Nephron (organoid): ENCODE measurements at regions not wholly inside any gene's neighbourhood (a gene's known extent, or its start where the extent isn't known, plus 50 kb on each side); places are given as distances from the start of the nearest gene placed in this dataset.
A peak's percentile ranks its signal among the peaks of the same experiment; 100 is the strongest.

ENCODE experiments used
- H3K27ac Mint-ChIP-seq, 3 experiments: 2 replicates each; pipeline ENCODE4 v1.8.0; 2020; ENCODE audit warnings: mixed read lengths in 3 of 3, mild to moderate bottlenecking in 2 of 3, moderate library complexity in 1 of 3
- H3K27me3 Mint-ChIP-seq: 2 replicates; pipeline ENCODE4 v1.8.0; 2021; ENCODE audit warnings: low read depth, mild to moderate bottlenecking, moderate library complexity, mixed read lengths
- H3K36me3 Mint-ChIP-seq: 2 replicates; pipeline ENCODE4 v1.8.0; 2020; ENCODE audit warnings: low read depth, mixed read lengths
- H3K4me1 Mint-ChIP-seq: 2 replicates; pipeline ENCODE4 v1.8.0; 2020; ENCODE audit warnings: mixed read lengths
- H3K4me3 Mint-ChIP-seq, 3 experiments: 2 replicates each; pipeline ENCODE4 v1.8.0; 2020; ENCODE audit warnings: mild to moderate bottlenecking in 3 of 3, mixed read lengths in 3 of 3, moderate library complexity in 2 of 3
- H3K9me3 Mint-ChIP-seq: 2 replicates; pipeline ENCODE4 v1.8.0; 2020; ENCODE audit warnings: mixed read lengths
- CTCF ChIP-seq, 3 experiments: fragments of 200-600 bp; sonication (generic); IDR thresholded peaks; one replicate each; pipeline ENCODE4 v1.5.0; 2021; ENCODE audit warnings: antibody characterized with exemption in 3 of 3; ENCODE audit not compliant: unreplicated experiment in 3 of 3

GRCh38 chr18:75553021-75553420 is 125.5 kb upstream of the SMIM21 start:
- no peak for TF ChIP-seq CTCF (IDR thresholded peaks at IDR 0.05; ENCODE audit: unreplicated experiment in 3 of 3)
- no peaks in the 10 kb centered on the region for H3K36me3 Mint-ChIP-seq
- no peak overlapping the region for H3K4me3 Mint-ChIP-seq
- peaks cover 40% of the 10 kb centered on the region for H3K4me1 Mint-ChIP-seq
- H3K27me3 Mint-ChIP-seq = peaks cover 6% of the 10 kb centered on the region
- no peak overlapping the region for H3K27ac Mint-ChIP-seq
- H3K9me3 Mint-ChIP-seq = no peaks in the 10 kb centered on the region

GRCh38 chr18:75551071-75551470 is 123.6 kb upstream of the SMIM21 start:
- no peak for TF ChIP-seq CTCF (IDR thresholded peaks at IDR 0.05; ENCODE audit: unreplicated experiment in 3 of 3)
- no peaks in the 10 kb centered on the region for H3K36me3 Mint-ChIP-seq
- H3K4me3 Mint-ChIP-seq = no peak overlapping the region
- peaks cover 36% of the 10 kb centered on the region for H3K4me1 Mint-ChIP-seq
- H3K9me3 Mint-ChIP-seq = no peaks in the 10 kb centered on the region
- peaks cover 6% of the 10 kb centered on the region for H3K27me3 Mint-ChIP-seq
- H3K27ac Mint-ChIP-seq = peak overlapping the region in 1 of 3 experiments; percentile 1

- no peak for TF ChIP-seq CTCF (IDR thresholded peaks at IDR 0.05; ENCODE audit: unreplicated experiment in 3 of 3)
- no peak overlapping the region for H3K4me3 Mint-ChIP-seq
- no peaks in the 10 kb centered on the region for H3K36me3 Mint-ChIP-seq
- peaks cover 3% of the 10 kb centered on the region for H3K27me3 Mint-ChIP-seq
- H3K27ac Mint-ChIP-seq = no peak overlapping the region
- H3K9me3 Mint-ChIP-seq = no peaks in the 10 kb centered on the region
- peaks cover 26% of the 10 kb centered on the region for H3K4me1 Mint-ChIP-seq
Observed at GRCh38 chr18:75548353-75548905, 120.9 kb upstream of the SMIM21 start.

DNA sequence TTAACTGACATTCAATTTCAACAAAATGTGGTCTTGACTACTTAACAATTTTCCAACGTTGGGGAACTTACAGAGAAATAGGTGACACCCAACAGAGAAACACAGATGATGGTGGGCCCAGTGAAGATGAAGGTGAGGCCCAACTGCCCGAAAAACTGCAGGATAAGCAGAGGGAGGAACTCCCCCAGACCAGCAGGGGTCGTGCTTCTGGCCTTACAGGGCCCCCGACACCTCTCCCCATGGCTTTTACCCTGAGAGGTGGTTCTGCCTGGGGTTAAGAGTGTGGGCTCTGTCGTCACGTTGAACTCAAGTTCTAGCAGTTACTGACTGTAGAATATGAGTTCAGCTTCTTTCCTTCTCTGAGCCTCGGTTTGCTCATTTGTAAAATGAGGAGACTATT is 119.5 kb upstream of the SMIM21 start:
- Mint-ChIP-seq H3K4me3 (no peak overlapping the region), H3K36me3 (no peaks in the 10 kb centered on the region), H3K4me1 (peaks cover 26% of the 10 kb centered on the region), H3K27me3 (peaks cover 3% of the 10 kb centered on the region), H3K9me3 (no peaks in the 10 kb centered on the region), H3K27ac (no peak overlapping the region)
- no peak for TF ChIP-seq CTCF (IDR thresholded peaks at IDR 0.05; ENCODE audit: unreplicated experiment in 3 of 3)

GRCh38 chr18:75545189-75545588 is 117.7 kb upstream of the SMIM21 start:
- no peaks in the 10 kb centered on the region for H3K9me3 Mint-ChIP-seq
- H3K27ac Mint-ChIP-seq = no peak overlapping the region
- no peaks in the 10 kb centered on the region for H3K36me3 Mint-ChIP-seq
- H3K4me1 Mint-ChIP-seq = peaks cover 17% of the 10 kb centered on the region
- H3K4me3 Mint-ChIP-seq = no peak overlapping the region
- no peak for TF ChIP-seq CTCF (IDR thresholded peaks at IDR 0.05; ENCODE audit: unreplicated experiment in 3 of 3)
- H3K27me3 Mint-ChIP-seq = peaks cover 3% of the 10 kb centered on the region

GRCh38 chr18:75544496-75544895 is 117.0 kb upstream of the SMIM21 start:
- H3K27ac Mint-ChIP-seq = no peak overlapping the region
- H3K36me3 Mint-ChIP-seq = no peaks in the 10 kb centered on the region
- H3K9me3 Mint-ChIP-seq = no peaks in the 10 kb centered on the region
- peaks cover 3% of the 10 kb centered on the region for H3K27me3 Mint-ChIP-seq
- TF ChIP-seq CTCF (IDR thresholded peaks at IDR 0.05; ENCODE audit: unreplicated experiment in 3 of 3) = no peak
- H3K4me3 Mint-ChIP-seq = no peak overlapping the region
- peaks cover 10% of the 10 kb centered on the region for H3K4me1 Mint-ChIP-seq
